NCI-H226 (cell line): ENCODE measurements at regions not wholly inside any gene's neighbourhood (a gene's known extent, or its start where the extent isn't known, plus 50 kb on each side); places are given as distances from the start of the nearest gene placed in this dataset.

Experiments
- DNase-seq: peaks from one replicate; pipeline ENCODE4 v3.0.0-alpha.2; 2015

DNA sequence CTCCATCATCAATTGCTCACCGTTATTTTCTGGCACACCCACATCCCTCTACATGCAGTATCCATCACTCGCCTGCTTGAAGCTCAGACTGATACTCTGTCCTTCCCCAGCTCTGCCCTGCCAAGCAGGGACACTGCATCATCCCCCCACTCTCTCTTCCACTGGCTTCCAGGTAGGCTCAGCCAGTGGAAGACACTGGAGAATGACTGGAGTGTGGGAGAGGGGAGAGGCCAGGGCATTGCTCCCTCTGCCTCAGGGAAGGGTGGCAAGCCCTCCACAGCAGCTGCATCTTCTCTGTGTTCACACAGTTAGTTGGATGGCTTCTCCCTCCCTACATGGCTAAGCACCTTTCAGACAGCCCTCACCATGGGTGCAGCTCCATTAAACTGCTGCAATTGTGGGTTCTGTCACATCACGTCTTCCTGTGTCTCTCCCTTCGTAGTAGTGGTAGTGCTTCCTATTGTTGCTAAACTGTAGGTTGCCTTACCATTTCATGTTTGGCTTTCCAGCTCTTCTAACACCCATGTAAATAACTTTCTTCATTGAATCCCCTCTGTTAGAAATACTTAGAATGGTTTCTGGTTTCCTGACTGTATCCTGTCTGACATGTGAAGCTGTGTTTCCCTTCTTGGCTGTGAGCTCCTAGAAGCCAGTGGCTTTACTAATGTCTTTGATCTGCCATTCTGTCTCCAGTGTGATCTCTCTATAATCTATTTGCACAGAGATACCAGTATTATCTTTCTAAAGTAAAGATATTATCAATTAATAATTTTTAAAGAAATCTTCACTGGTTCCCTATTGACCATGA, 483.7 kb upstream of the LRRN3 start:
- no peak for DNase-seq

DNA sequence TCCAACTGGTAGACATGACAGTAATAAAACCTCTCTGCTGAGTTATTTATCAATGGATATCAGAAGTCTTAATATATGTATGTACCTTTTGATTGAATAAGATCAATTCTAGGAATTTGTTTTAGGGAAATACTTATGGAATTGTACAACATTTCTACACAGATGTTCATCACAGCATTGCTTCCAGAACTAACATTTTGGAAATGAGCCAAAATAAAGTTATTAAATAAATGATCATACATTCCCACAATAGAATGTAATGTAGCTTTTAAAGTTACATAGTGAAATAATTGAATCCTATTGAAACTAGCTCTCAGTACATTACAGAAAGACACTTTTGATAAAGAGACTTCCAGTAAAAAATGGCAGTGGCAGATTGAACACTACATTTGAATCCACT, 481.6 kb upstream of the LRRN3 start:
- DNase-seq = no peak

DNA sequence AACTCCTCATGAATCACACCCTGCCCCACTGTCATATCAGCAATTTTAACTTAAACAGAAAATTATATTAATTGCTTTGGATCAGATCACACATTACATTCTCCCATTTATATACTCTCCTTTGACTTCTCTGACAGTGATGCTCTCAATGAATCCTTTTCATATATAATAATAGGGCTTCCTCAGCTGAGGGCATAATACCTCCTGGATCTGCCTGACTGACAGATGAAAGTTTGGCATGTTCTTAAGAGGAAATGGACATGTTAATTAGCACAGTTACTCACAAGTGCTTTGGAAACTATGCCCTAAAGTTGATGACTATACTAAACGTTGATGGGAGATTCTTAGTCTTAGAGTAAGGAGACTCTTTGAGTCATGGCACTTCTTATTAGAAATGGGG, 478.2 kb upstream of the LRRN3 start:
- no peak for DNase-seq
